Colonic mucosa (tissue), 4 donors: ENCODE measurements at regions not wholly inside any gene's neighbourhood (a gene's known extent, or its start where the extent isn't known, plus 50 kb on each side); places are given as distances from the start of the nearest gene placed in this dataset.

ENCODE experiments used
- DNase-seq: peaks from one replicate; pipeline ENCODE4 v3.0.0-alpha.2; 2020
- H3K27ac ChIP-seq: fragments of 200-600 bp; one replicate; pipeline ENCODE4 v1.8.0; 2021
- H3K27me3 ChIP-seq: fragments of 200-600 bp; one replicate; pipeline ENCODE4 v1.8.0; 2021
- H3K36me3 ChIP-seq: fragments of 200-600 bp; one replicate; pipeline ENCODE4 v1.8.0; 2021
- H3K4me1 ChIP-seq: fragments of 200-600 bp; one replicate; pipeline ENCODE4 v1.8.0; 2021; ENCODE audit warnings: mild to moderate bottlenecking
- H3K4me3 ChIP-seq: fragments of 200-600 bp; one replicate; pipeline ENCODE4 v1.8.0; 2021
- H3K9ac ChIP-seq, 2 donors: one replicate each; pipeline ENCODE4 v1.7.0; 2013; ENCODE audit warnings: control low read depth in 2 of 2, low read depth in 2 of 2, low read length in 2 of 2
- H3K9me3 ChIP-seq: fragments of 200-600 bp; one replicate; pipeline ENCODE4 v1.8.0; 2021
- intact Hi-C: fragments of 100-400 bp; cut with DNase I; formaldehyde crosslinking; loops from one replicate; pipeline ENCODE4 v1.14.1; 2022
- TF ChIP-seq, protein P1 (sequence below): fragments of 200-600 bp; IDR thresholded peaks from one replicate; pipeline ENCODE4 v1.8.0; 2022; ENCODE audit warnings: antibody characterized with exemption, mild to moderate bottlenecking
- donor health status: healthy.
- donor health status: DM: no; HTN: no; CAD: no.
- donor health status: DM: no; HTN: no; CAD: no.

DNA sequence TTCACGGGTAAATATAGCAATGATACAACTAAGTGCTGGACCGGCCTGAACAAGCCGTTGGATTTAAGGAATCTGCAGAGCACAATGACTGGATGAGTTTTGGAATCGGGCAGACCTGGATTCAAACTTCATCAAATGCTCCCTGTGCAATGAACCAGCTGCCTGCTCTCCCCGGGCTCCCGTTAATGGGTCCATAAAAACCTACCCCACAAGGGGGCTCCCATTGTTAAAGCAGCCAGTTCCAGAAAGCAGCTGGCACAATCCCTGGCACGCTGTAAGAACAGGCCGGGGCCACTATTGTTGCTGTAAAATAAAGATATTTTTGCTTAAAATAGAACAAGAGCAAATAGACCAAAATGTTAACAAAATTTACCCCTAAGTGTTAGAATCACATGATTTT, 131.9 kb downstream of the C16orf95 start:
- Histone ChIP-seq H3K9me3 (no peaks in the 10 kb centered on the region), H3K27me3 (no peaks in the 10 kb centered on the region), H3K4me1 (no peaks in the 10 kb centered on the region), H3K9ac (no peak overlapping the region), H3K4me3 (no peak overlapping the region), H3K27ac (no peak overlapping the region), H3K36me3 (no peaks in the 10 kb centered on the region)
- TF ChIP-seq, protein P1, sequence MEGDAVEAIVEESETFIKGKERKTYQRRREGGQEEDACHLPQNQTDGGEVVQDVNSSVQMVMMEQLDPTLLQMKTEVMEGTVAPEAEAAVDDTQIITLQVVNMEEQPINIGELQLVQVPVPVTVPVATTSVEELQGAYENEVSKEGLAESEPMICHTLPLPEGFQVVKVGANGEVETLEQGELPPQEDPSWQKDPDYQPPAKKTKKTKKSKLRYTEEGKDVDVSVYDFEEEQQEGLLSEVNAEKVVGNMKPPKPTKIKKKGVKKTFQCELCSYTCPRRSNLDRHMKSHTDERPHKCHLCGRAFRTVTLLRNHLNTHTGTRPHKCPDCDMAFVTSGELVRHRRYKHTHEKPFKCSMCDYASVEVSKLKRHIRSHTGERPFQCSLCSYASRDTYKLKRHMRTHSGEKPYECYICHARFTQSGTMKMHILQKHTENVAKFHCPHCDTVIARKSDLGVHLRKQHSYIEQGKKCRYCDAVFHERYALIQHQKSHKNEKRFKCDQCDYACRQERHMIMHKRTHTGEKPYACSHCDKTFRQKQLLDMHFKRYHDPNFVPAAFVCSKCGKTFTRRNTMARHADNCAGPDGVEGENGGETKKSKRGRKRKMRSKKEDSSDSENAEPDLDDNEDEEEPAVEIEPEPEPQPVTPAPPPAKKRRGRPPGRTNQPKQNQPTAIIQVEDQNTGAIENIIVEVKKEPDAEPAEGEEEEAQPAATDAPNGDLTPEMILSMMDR: no peak
- no peak for DNase-seq
- intact Hi-C loops: no loop called here

DNA sequence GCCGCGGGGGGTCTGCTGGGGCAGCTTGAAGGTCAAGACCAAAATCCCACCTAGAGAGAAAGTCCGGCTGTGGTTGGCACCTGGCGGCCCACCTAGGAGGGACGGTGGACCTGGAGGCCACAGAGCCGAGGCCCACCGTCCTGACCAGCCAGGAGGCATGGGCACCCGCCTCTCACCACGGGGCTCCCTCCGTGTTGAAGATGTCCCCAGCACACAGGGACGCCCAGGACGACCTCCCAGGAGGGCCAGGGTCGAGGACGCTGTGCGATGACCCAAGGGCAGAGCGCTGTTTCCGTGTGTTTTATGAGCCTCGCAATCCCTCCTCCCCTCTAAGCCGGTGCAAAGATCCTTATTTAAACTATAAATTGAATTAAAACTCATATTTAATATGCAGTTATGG, 131.2 kb downstream of the C16orf95 start:
- intact Hi-C loops: no loop called here
- no peaks in the 10 kb centered on the region for H3K9me3 ChIP-seq
- TF ChIP-seq, protein P1: no peak
- H3K4me3 ChIP-seq: no peak overlapping the region
- no peaks in the 10 kb centered on the region for H3K4me1 ChIP-seq
- no peaks in the 10 kb centered on the region for H3K36me3 ChIP-seq
- H3K9ac ChIP-seq: no peak overlapping the region
- no peaks in the 10 kb centered on the region for H3K27me3 ChIP-seq
- no peak for DNase-seq
- no peak overlapping the region for H3K27ac ChIP-seq

DNA sequence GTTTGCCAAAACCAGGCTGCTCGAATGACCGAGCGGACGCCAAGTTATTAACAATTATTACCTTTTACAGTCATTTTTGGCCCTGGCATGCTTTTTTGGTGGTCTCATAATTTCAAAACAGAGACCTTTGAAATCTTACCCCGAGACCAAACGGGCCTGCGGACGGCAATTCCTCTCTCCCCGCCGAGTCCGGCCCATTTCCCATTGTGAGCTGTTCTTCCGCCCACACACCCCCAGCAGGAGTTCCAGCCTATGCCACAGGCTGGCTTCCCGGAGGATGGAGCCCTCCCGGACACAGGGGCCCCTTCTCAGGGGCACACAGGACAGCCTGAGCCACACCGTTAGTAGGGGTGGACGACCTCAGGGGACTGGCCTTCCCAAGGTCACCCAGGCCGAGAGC, 130.7 kb downstream of the C16orf95 start:
- intact Hi-C loops: no loop called here
- TF ChIP-seq, protein P1: no peak
- Histone ChIP-seq H3K9ac (no peak overlapping the region), H3K36me3 (no peaks in the 10 kb centered on the region), H3K9me3 (no peaks in the 10 kb centered on the region), H3K4me3 (no peak overlapping the region), H3K27me3 (no peaks in the 10 kb centered on the region), H3K27ac (no peak overlapping the region), H3K4me1 (no peaks in the 10 kb centered on the region)
- DNase-seq: no peak

GRCh38 chr16:87186876-87187533, 130.2 kb downstream of the C16orf95 start:
- Histone ChIP-seq H3K27me3 (no peaks in the 10 kb centered on the region), H3K36me3 (no peaks in the 10 kb centered on the region), H3K27ac (no peak overlapping the region), H3K4me3 (no peak overlapping the region), H3K4me1 (no peaks in the 10 kb centered on the region), H3K9ac (no peak overlapping the region), H3K9me3 (no peaks in the 10 kb centered on the region)
- intact Hi-C loops: no loop called here
- DNase-seq: no peak
- TF ChIP-seq, protein P1: no peak

- intact Hi-C loops: no loop called here
- Histone ChIP-seq H3K36me3 (no peaks in the 10 kb centered on the region), H3K9ac (no peak overlapping the region), H3K4me1 (no peaks in the 10 kb centered on the region), H3K9me3 (no peaks in the 10 kb centered on the region), H3K4me3 (no peak overlapping the region), H3K27me3 (no peaks in the 10 kb centered on the region), H3K27ac (no peak overlapping the region)
- no peak for DNase-seq
- TF ChIP-seq, protein P1: no peak
Observed at GRCh38 chr16:87188104-87188503, 129.1 kb downstream of the C16orf95 start.
